ENCODE measurements at regions not wholly inside any gene's neighbourhood (a gene's known extent, or its start where the extent isn't known, plus 50 kb on each side); places are given as distances from the start of the nearest gene placed in this dataset.

- TF ChIP-seq CTCF (IDR thresholded peaks at IDR 0.05; ENCODE audit: low read depth, low read length), result no peak
- Histone ChIP-seq H3K27ac (no peak overlapping the region), H3K36me3 (no peaks in the 10 kb centered on the region), H3K4me3 (ENCODE audit: low read depth, low read length) (no peak overlapping the region), H3K27me3 (ENCODE audit: insufficient read depth, low read depth, severe bottlenecking) (no peaks in the 10 kb centered on the region), H3K9me3 (ENCODE audit: severe bottlenecking) (no peaks in the 10 kb centered on the region)
- DNase-seq, result no peak
Measured at GRCh38 chr13:63490149-63490548, 2074.5 kb upstream of the PCDH20 start.

- peak; percentile 6 for DNase-seq
- Histone ChIP-seq H3K4me3 (ENCODE audit: low read depth, low read length) (no peak overlapping the region), H3K27me3 (ENCODE audit: insufficient read depth, low read depth, severe bottlenecking) (no peaks in the 10 kb centered on the region), H3K9me3 (ENCODE audit: severe bottlenecking) (no peaks in the 10 kb centered on the region), H3K36me3 (no peaks in the 10 kb centered on the region), H3K27ac (no peak overlapping the region)
- no peak for TF ChIP-seq CTCF (IDR thresholded peaks at IDR 0.05; ENCODE audit: low read depth, low read length)
Measured at GRCh38 chr13:63481334-63481733, 2065.7 kb upstream of the PCDH20 start.

DNA sequence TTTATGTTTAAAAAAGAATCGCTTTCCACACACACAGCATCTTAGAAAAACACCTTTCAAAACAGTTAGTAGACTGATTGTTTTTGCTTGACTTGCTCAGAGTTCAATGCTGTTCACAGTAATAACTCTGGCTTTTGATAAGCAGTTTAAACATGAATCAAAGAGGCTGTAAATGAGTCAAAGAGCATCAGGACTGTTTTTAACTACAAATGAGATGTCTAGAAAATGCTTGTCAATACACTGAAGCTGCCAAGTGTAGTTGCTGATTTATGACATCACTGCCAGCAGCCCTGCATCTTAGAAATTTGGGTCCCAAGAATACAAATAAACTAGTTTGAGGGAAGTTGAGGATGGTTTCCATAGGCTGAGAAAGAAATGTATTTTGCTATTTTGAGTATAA lies 2057.1 kb upstream of the PCDH20 start:
- TF ChIP-seq CTCF (IDR thresholded peaks at IDR 0.05; ENCODE audit: low read depth, low read length), result no peak
- no peaks in the 10 kb centered on the region for H3K9me3 ChIP-seq (ENCODE audit: severe bottlenecking)

GRCh38 chr13:63463782-63464610 lies 2048.3 kb upstream of the PCDH20 start:
- Histone ChIP-seq H3K27ac (no peak overlapping the region), H3K4me3 (ENCODE audit: low read depth, low read length) (no peak overlapping the region), H3K27me3 (ENCODE audit: insufficient read depth, low read depth, severe bottlenecking) (no peaks in the 10 kb centered on the region), H3K9me3 (ENCODE audit: severe bottlenecking) (no peaks in the 10 kb centered on the region), H3K36me3 (no peaks in the 10 kb centered on the region)
- no peak for DNase-seq
- no peak for TF ChIP-seq CTCF (IDR thresholded peaks at IDR 0.05; ENCODE audit: low read depth, low read length)

More for the DNA sequence above, 2057.1 kb upstream of the PCDH20 start:
- no peak overlapping the region for H3K4me3 ChIP-seq (ENCODE audit: low read depth, low read length)
- H3K27ac ChIP-seq, result no peak overlapping the region
- no peaks in the 10 kb centered on the region for H3K36me3 ChIP-seq
- DNase-seq, result no peak
- H3K27me3 ChIP-seq (ENCODE audit: insufficient read depth, low read depth, severe bottlenecking), result no peaks in the 10 kb centered on the region

- no peak overlapping the region for H3K4me3 ChIP-seq (ENCODE audit: low read depth, low read length)
- no peaks in the 10 kb centered on the region for H3K36me3 ChIP-seq
- H3K9me3 ChIP-seq (ENCODE audit: severe bottlenecking), result no peaks in the 10 kb centered on the region
- no peak for DNase-seq
- H3K27me3 ChIP-seq (ENCODE audit: insufficient read depth, low read depth, severe bottlenecking), result no peaks in the 10 kb centered on the region
- TF ChIP-seq CTCF (IDR thresholded peaks at IDR 0.05; ENCODE audit: low read depth, low read length), result no peak
- no peak overlapping the region for H3K27ac ChIP-seq
Measured at GRCh38 chr13:63460462-63461090, 2044.9 kb upstream of the PCDH20 start.
